D341Med (cell line): ENCODE measurements at regions not wholly inside any gene's neighbourhood (a gene's known extent, or its start where the extent isn't known, plus 50 kb on each side); places are given as distances from the start of the nearest gene placed in this dataset.
"Not testable (repeated sequence)": the region's sequence is repeated elsewhere in the genome, so short reads cannot be mapped to it uniquely, and the experiment has no call there.

Experiments used
- DNase-seq: peaks from one replicate; pipeline ENCODE4 v3.0.0; 2012; ENCODE audit warnings: low spot score

GRCh38 chr2:139410147-139410832, 630.1 kb upstream of the NXPH2 start:
- not testable (repeated sequence) for DNase-seq

GRCh38 chr2:139409212-139409611, 629.0 kb upstream of the NXPH2 start:
- DNase-seq, result no peak

- DNase-seq, result no peak
Observed at GRCh38 chr2:139403948-139404347, 623.8 kb upstream of the NXPH2 start.

- DNase-seq, result no peak
Observed at GRCh38 chr2:139394801-139395200, 614.6 kb upstream of the NXPH2 start.

GRCh38 chr2:139389391-139389790, 609.2 kb upstream of the NXPH2 start:
- no peak for DNase-seq

GRCh38 chr2:139386401-139386800, 606.2 kb upstream of the NXPH2 start:
- DNase-seq, result no peak

- DNase-seq, result peak; percentile 20
Observed at GRCh38 chr2:139383532-139383931, 603.3 kb upstream of the NXPH2 start.

GRCh38 chr2:139380051-139380450, 599.9 kb upstream of the NXPH2 start:
- DNase-seq, result no peak

- no peak for DNase-seq
Observed at GRCh38 chr2:139378373-139378772, 598.2 kb upstream of the NXPH2 start.

- DNase-seq, result no peak
Observed at GRCh38 chr2:139374296-139374850, 594.2 kb upstream of the NXPH2 start.

- DNase-seq, result no peak
Observed at GRCh38 chr2:139369423-139370409, 589.5 kb upstream of the NXPH2 start.

- no peak for DNase-seq
Observed at GRCh38 chr2:139367416-139367815, 587.2 kb upstream of the NXPH2 start.

- no peak for DNase-seq
Observed at GRCh38 chr2:139366681-139367080, 586.5 kb upstream of the NXPH2 start.

GRCh38 chr2:139365189-139365588, 585.0 kb upstream of the NXPH2 start:
- no peak for DNase-seq

- no peak for DNase-seq
Observed at GRCh38 chr2:139360654-139361053, 580.5 kb upstream of the NXPH2 start.

GRCh38 chr2:139359818-139360217, 579.6 kb upstream of the NXPH2 start:
- no peak for DNase-seq

GRCh38 chr2:139357972-139358371, 577.8 kb upstream of the NXPH2 start:
- DNase-seq, result no peak

GRCh38 chr2:139354518-139354917, 574.3 kb upstream of the NXPH2 start:
- DNase-seq, result no peak

- DNase-seq, result no peak
Observed at GRCh38 chr2:139353874-139354273, 573.7 kb upstream of the NXPH2 start.

- DNase-seq, result no peak
Observed at GRCh38 chr2:139317259-139317658, 537.1 kb upstream of the NXPH2 start.

GRCh38 chr2:139314059-139314458, 533.9 kb upstream of the NXPH2 start:
- no peak for DNase-seq

GRCh38 chr2:139296672-139297209, 516.6 kb upstream of the NXPH2 start:
- no peak for DNase-seq
